Mammary epithelial cell (primary cell): ENCODE measurements at regions not wholly inside any gene's neighbourhood (a gene's known extent, or its start where the extent isn't known, plus 50 kb on each side); places are given as distances from the start of the nearest gene placed in this dataset.

ENCODE experiments used
- CTCF ChIP-seq, 2 donors: IDR thresholded peaks in 1 of 2; conservative IDR thresholded peaks in 1 of 2; 2 replicates each; pipeline ENCODE4 v1.5.1; 2011 to 2012; ENCODE audit warnings: inconsistent platforms in 2 of 2, low read length in 2 of 2, mild to moderate bottlenecking in 2 of 2, control low read depth in 1 of 2, low read depth in 1 of 2; ENCODE audit not compliant: insufficient read depth in 1 of 2; ENCODE audit errors: extremely low read depth in 1 of 2
- EZH2 ChIP-seq: IDR thresholded peaks from 2 replicates; pipeline ENCODE4 v1.6.1; 2012; ENCODE audit warnings: low read length, inconsistent platforms, borderline replicate concordance

GRCh38 chr2:225893151-225893550 is 493.6 kb downstream of the NYAP2 start:
- TF ChIP-seq CTCF (conservative IDR thresholded peaks at IDR 0.05 in 1 of 2, IDR thresholded peaks at IDR 0.05 in 1 of 2; ENCODE audit: extremely low read depth in 1 of 2, insufficient read depth in 1 of 2, low read depth in 1 of 2, low read length in 2 of 2): no peak
- no peak for TF ChIP-seq EZH2
